ENCODE measurements at regions not wholly inside any gene's neighbourhood (a gene's known extent, or its start where the extent isn't known, plus 50 kb on each side); places are given as distances from the start of the nearest gene placed in this dataset.

DNA sequence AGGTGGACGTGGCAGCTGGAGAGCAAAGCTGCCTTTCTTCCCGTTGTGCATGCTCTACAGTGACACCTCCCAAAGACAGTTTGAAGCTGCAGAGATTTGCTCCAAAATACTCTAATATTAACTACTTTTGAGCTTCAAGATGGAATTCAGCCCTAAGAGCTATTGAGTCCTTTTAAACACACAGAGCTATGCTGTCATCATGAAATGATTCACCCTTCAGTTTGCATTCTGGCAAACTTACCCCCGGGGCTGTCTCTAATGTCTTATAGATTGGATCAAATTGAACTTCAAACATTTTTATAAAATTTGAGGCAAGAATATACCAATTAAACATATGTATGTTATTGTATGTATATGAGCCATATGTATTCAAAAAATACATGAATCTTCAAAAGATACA lies 110.7 kb upstream of the EFEMP1 start:
- Histone ChIP-seq H3K4me1 (no peaks in the 10 kb centered on the region), H3K27me3 (no peaks in the 10 kb centered on the region), H3K27ac (no peak overlapping the region), H3K36me3 (ENCODE audit: low read depth, missing control alignments) (no peaks in the 10 kb centered on the region), H3K9me3 (no peaks in the 10 kb centered on the region), H3K4me3 (no peak overlapping the region)
- TF ChIP-seq, protein P1, sequence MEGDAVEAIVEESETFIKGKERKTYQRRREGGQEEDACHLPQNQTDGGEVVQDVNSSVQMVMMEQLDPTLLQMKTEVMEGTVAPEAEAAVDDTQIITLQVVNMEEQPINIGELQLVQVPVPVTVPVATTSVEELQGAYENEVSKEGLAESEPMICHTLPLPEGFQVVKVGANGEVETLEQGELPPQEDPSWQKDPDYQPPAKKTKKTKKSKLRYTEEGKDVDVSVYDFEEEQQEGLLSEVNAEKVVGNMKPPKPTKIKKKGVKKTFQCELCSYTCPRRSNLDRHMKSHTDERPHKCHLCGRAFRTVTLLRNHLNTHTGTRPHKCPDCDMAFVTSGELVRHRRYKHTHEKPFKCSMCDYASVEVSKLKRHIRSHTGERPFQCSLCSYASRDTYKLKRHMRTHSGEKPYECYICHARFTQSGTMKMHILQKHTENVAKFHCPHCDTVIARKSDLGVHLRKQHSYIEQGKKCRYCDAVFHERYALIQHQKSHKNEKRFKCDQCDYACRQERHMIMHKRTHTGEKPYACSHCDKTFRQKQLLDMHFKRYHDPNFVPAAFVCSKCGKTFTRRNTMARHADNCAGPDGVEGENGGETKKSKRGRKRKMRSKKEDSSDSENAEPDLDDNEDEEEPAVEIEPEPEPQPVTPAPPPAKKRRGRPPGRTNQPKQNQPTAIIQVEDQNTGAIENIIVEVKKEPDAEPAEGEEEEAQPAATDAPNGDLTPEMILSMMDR (IDR thresholded peaks at IDR 0.05) = no peak
- no peak for TF ChIP-seq POLR2A (IDR thresholded peaks at IDR 0.05)
- intact Hi-C loops (cut with DNase I; ENCODE audit: low total_unique reads) = no loop called here
- WGBS, 2 donors = 63 to 64% methylated on average over 3 of the region's 3 CpGs
- DNase-seq = no peak

DNA sequence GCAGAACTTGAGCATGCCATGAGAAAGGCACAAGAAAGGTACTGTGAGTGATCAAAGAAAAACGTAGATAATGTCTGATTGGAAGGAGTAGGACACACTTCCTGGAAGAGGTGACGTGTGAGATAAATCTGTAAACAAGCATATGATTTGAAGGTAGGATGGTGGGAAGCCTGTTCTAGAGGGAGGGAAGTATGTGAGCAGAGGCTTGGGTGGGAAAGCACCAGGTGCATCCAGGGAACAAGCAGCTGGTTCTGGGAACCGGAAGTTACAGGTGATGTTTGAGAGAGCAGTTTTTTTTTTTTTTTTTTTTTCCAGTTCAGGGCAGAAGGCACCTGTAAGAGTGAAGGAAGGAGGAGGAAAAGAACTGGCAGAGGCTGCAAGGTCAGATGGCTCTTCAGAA lies 116.6 kb upstream of the EFEMP1 start:
- Histone ChIP-seq H3K4me1 (no peaks in the 10 kb centered on the region), H3K36me3 (ENCODE audit: low read depth, missing control alignments) (no peaks in the 10 kb centered on the region), H3K27me3 (no peaks in the 10 kb centered on the region), H3K9me3 (no peaks in the 10 kb centered on the region), H3K27ac (no peak overlapping the region), H3K4me3 (no peak overlapping the region)
- no peak for DNase-seq
- 52 to 69% methylated on average over 3 of the region's 3 CpGs for WGBS, 2 donors
- TF ChIP-seq, protein P1 (IDR thresholded peaks at IDR 0.05) = no peak
- TF ChIP-seq POLR2A (IDR thresholded peaks at IDR 0.05) = no peak
- intact Hi-C loops (cut with DNase I; ENCODE audit: low total_unique reads) = no loop called here

DNA sequence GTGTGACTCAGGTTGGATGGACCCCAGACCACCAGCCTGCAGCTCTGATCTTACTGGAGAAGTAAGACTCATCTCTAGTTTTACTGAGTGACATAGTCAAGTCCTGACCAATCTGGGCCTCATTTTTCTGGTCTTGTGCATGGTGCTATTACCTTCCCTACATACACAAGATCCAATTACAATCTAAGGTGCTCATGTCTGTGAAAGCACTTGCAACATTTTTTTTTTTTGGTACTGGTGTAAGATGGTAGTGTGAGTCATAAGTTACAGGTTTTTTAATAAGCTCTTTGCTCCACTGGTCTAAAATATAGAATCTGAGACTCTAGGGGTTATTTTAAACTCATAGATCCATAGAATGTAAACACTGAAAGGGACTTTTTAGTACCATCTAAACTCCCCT lies 117.3 kb upstream of the EFEMP1 start:
- H3K4me3 ChIP-seq = no peak overlapping the region
- DNase-seq = no peak
- no peaks in the 10 kb centered on the region for H3K36me3 ChIP-seq (ENCODE audit: low read depth, missing control alignments)
- no peaks in the 10 kb centered on the region for H3K9me3 ChIP-seq
- intact Hi-C loops (cut with DNase I; ENCODE audit: low total_unique reads) = no loop called here
- H3K27me3 ChIP-seq = no peaks in the 10 kb centered on the region
- no peaks in the 10 kb centered on the region for H3K4me1 ChIP-seq
- no peak overlapping the region for H3K27ac ChIP-seq
- TF ChIP-seq POLR2A (IDR thresholded peaks at IDR 0.05) = no peak
- TF ChIP-seq, protein P1 (IDR thresholded peaks at IDR 0.05) = no peak

DNA sequence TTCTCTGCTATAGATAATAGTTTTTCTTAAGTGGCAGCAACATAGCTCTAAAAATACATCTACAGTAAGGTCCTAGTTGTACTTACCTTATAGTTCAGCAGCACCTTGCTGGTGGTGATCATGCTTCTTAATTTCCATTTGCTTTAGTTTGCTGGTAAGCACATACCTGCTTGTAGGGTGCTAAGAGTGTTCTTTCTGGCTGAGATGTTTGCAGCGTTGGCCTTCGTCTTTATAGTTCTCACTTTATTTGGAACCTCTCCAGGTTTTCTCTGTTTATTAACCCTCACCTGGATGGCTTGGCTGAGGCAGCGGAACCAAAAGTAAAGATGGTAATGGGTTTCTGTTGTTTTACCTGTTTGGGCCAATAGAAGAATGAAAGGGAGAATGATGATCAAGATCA lies 123.6 kb upstream of the EFEMP1 start:
- 48 to 59% methylated on average over 3 of the region's 3 CpGs for WGBS, 2 donors
- Histone ChIP-seq H3K4me3 (no peak overlapping the region), H3K9me3 (no peaks in the 10 kb centered on the region), H3K27ac (no peak overlapping the region), H3K27me3 (no peaks in the 10 kb centered on the region), H3K4me1 (no peaks in the 10 kb centered on the region), H3K36me3 (ENCODE audit: low read depth, missing control alignments) (no peaks in the 10 kb centered on the region)
- intact Hi-C loops (cut with DNase I; ENCODE audit: low total_unique reads) = no loop called here
- no peak for DNase-seq
- TF ChIP-seq POLR2A (IDR thresholded peaks at IDR 0.05) = no peak
- TF ChIP-seq, protein P1 (IDR thresholded peaks at IDR 0.05) = no peak

DNA sequence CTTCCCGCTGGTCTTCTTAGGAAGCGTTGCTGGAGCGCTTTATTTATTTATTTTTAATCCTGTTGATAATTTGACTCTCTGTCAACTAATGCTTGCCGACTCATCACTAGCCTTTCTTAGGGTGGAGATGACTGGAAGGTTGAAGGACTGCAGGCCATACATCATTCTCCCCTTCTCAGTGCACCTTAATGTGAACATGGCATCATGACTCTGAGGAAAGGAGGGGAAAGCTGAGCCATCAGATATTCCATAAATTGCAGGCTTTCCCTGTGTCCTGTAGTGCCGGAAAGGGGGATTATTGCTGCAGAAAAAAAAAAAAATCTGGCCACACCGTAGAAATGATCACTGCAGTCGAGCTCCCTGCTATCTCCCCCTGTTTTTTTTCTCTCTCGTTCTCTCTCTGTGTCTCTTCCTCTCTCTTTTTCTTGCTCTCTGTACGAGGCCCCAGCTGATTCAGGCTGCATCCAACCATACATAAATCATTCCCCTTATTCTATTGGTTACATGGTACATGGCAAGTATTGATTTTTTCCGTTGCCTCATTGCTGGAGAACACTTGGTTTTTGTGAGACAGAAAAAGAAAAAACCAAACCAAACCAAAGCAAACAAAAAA lies 125.8 kb upstream of the EFEMP1 start:
- intact Hi-C loops (cut with DNase I; ENCODE audit: low total_unique reads) = no loop called here
- Histone ChIP-seq H3K4me1 (no peaks in the 10 kb centered on the region), H3K9me3 (no peaks in the 10 kb centered on the region), H3K27ac (no peak overlapping the region), H3K27me3 (no peaks in the 10 kb centered on the region), H3K4me3 (no peak overlapping the region), H3K36me3 (ENCODE audit: low read depth, missing control alignments) (no peaks in the 10 kb centered on the region)
- TF ChIP-seq, protein P1 (IDR thresholded peaks at IDR 0.05) = no peak
- TF ChIP-seq POLR2A (IDR thresholded peaks at IDR 0.05) = no peak
- 70% methylated on average over 10 of the region's 10 CpGs for WGBS, 2 donors
- DNase-seq = no peak

All from testis (tissue), 2 donors.